ENCODE measurements at regions not wholly inside any gene's neighbourhood (a gene's known extent, or its start where the extent isn't known, plus 50 kb on each side); places are given as distances from the start of the nearest gene placed in this dataset.

DNA sequence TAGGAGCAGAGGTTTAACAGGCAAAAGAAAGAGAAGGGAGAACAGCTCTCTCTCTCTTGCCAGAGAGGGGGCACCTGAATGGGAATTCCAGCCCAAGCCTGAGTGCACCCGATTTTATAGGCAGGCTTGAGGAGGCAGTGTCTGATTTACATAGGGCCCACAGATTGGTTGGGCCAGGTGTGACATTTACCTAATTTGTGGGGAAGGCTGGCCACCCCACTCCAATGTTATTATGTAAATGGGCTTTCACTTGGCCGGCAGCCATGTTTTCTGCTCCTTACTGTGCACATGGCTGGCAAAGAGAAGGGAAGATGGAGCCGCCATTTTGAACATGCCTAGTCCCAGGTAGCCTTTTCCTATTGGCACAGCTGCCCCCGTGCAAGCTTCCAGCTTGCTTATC, 735.5 kb upstream of the AUTS2 start:
- TF ChIP-seq, protein P1, sequence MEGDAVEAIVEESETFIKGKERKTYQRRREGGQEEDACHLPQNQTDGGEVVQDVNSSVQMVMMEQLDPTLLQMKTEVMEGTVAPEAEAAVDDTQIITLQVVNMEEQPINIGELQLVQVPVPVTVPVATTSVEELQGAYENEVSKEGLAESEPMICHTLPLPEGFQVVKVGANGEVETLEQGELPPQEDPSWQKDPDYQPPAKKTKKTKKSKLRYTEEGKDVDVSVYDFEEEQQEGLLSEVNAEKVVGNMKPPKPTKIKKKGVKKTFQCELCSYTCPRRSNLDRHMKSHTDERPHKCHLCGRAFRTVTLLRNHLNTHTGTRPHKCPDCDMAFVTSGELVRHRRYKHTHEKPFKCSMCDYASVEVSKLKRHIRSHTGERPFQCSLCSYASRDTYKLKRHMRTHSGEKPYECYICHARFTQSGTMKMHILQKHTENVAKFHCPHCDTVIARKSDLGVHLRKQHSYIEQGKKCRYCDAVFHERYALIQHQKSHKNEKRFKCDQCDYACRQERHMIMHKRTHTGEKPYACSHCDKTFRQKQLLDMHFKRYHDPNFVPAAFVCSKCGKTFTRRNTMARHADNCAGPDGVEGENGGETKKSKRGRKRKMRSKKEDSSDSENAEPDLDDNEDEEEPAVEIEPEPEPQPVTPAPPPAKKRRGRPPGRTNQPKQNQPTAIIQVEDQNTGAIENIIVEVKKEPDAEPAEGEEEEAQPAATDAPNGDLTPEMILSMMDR (conservative IDR thresholded peaks at IDR 0.05 in 1 of 2, IDR thresholded peaks at IDR 0.05 in 1 of 2; ENCODE audit: low read depth in 1 of 2, low read length in 2 of 2), result no peak
- TF ChIP-seq EZH2 (IDR thresholded peaks at IDR 0.05; ENCODE audit: low read length, missing control alignments), result no peak

Data from fibroblast of lung (primary cell).